ENCODE measurements at regions not wholly inside any gene's neighbourhood (a gene's known extent, or its start where the extent isn't known, plus 50 kb on each side); places are given as distances from the start of the nearest gene placed in this dataset.

DNA sequence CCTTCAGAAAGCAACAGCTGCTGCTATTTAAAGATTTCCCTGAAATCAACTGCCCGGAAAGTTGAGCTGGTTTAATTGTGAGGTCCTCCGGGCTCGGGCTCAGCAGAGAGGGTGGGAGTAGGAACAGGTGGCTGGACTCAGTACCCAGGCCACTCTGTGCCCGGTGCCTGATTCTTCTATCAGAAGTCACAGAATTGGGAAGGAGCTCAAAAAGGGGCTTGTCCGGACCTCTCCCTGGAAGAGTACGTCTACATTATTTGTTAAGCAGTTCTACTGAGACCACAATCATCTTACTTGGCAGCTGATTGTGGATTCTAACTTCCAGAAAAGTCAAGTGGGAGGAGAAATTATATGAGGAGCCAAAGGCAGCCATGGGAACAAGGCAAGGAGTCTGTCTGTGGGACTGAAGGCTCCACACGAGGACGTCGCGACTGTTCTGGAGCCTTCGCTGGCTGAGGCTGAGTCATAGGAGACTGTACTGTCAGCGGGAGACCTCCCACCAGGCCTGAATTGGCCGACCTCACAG lies 91.7 kb upstream of the ANKRD10 start:
- no peak for FAIRE-seq
- peak; percentile 89 to 93 (median 92) for ATAC-seq

DNA sequence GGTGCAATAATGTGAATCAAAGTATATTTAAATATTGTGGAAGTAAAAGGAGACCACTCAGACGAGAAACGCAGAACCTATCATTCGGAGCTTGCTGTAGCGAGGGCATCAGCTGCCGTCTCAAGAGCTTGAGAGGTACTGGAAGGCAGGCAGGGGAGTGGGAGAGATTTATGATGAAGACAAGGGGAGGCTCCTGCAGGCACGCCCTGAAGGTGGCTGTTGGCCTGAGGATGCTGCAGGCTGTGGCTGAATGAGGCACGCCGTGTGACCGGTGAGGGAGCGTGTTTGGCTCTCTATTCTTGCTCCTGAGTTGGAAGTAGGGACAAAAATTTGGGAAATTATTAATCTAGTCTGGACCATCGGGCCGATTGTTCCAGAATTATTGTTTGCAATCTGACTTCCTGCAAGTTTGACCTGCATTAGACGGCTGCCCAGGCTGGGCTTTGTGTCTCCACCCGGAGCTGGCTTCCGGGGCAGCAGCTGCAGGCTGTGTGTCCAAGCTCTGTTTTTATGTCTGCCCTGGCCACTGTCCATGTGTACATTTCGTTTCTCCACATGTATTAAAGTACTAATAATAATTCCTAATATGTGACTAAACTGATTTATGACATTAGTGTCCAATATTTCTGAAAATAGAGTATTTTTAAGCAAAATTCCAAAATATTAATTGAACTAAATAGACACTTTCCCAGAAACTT lies 91.1 kb upstream of the ANKRD10 start:
- no peak overlapping the region for H3K4me3 ChIP-seq
- ATAC-seq (peak; percentile 83 to 93 (median 86)), FAIRE-seq (no peak), DNase-seq (peak; percentile 72 to 87 (median 82))
- intact Hi-C loops (cut with DNase I), result no loop called here
- no peaks in the 10 kb centered on the region for H3K36me3 ChIP-seq
- peak overlapping the region; percentile 62 to 95 (median 82) for H3K27ac ChIP-seq
- peaks cover 19 to 21% (median 19%) of the 10 kb centered on the region in 3 donors for H3K4me1 ChIP-seq
- H3K27me3 ChIP-seq, result no peaks in the 10 kb centered on the region
- WGBS, 2 donors, result 32 to 35% methylated on average over 16 of the region's 16 CpGs
- no peaks in the 10 kb centered on the region for H3K9me3 ChIP-seq
- TF ChIP-seq CTCF (IDR thresholded peaks at IDR 0.05), result no peak

More for the DNA sequence above, 91.7 kb upstream of the ANKRD10 start:
- Histone ChIP-seq H3K27ac (peak overlapping the region; percentile 62 to 95 (median 82)), H3K36me3 (no peaks in the 10 kb centered on the region), H3K27me3 (no peaks in the 10 kb centered on the region), H3K4me1 (peaks cover 19 to 21% (median 19%) of the 10 kb centered on the region in 3 donors), H3K4me3 (no peak overlapping the region), H3K9me3 (no peaks in the 10 kb centered on the region)
- peak; percentile 69 to 90 (median 79) for DNase-seq
- 31 to 36% methylated on average over 13 of the region's 13 CpGs for WGBS, 2 donors
- no peak for TF ChIP-seq CTCF (IDR thresholded peaks at IDR 0.05)
- intact Hi-C loops (cut with DNase I), result no loop called here

DNA sequence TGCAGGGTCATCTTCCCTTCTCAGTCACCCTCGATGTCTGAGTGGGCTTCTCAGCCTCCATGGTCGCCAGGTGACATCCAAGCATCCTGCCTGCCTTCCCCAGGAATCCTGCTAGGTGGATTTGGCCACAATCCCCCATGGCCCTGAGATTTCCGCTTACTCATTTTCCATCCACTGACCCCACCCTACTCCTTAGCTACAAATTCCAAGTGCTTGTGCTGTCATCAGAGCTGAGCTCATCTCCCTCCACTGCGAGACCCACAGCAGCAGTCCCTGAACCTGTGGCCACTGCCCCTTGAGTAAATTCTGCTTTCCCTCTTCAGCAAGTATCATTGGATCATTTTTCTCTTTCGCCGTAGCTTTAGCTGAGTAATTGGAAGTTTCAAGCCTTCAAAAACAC lies 90.5 kb upstream of the ANKRD10 start:
- Histone ChIP-seq H3K4me1 (peaks cover 19 to 21% (median 19%) of the 10 kb centered on the region in 3 donors), H3K27ac (peak overlapping the region; percentile 62 to 95 (median 82)), H3K4me3 (no peak overlapping the region), H3K36me3 (no peaks in the 10 kb centered on the region), H3K9me3 (no peaks in the 10 kb centered on the region), H3K27me3 (no peaks in the 10 kb centered on the region)
- 93 to 97% methylated on average over 6 of the region's 6 CpGs for WGBS, 2 donors
- TF ChIP-seq CTCF (IDR thresholded peaks at IDR 0.05), result no peak
- no peak for DNase-seq
- intact Hi-C loops (cut with DNase I), result no loop called here
- ATAC-seq, result no peak
- no peak for FAIRE-seq

DNA sequence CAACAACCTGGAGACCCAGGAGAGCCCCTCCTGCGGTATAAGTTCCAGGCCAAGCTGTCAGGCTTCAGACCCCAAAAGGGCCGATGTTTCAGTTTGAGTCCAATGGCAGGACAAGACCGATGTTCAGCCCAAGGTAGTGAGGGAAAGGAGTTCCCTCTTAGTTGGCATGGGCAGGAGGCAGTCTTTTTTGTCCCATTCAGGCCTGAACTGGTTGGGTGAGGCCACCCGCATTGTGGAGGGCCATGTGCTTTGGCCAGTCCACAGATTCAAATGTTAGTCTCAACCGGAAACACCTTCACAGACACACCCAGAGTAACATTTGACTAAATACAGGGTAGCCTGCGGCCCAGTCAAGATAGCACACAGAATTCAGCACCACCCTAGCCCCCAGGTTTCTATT lies 89.6 kb upstream of the ANKRD10 start:
- Histone ChIP-seq H3K4me3 (no peak overlapping the region), H3K9me3 (no peaks in the 10 kb centered on the region), H3K27ac (peak overlapping the region in 1 of 4 donors; percentile 84), H3K4me1 (peaks cover 19 to 21% (median 19%) of the 10 kb centered on the region in 3 donors), H3K36me3 (no peaks in the 10 kb centered on the region), H3K27me3 (no peaks in the 10 kb centered on the region)
- ATAC-seq, result no peak
- no peak for TF ChIP-seq CTCF (IDR thresholded peaks at IDR 0.05)
- intact Hi-C loops (cut with DNase I), result no loop called here
- no peak for DNase-seq
- FAIRE-seq, result no peak
- WGBS, 2 donors, result 82 to 90% methylated on average over 6 of the region's 6 CpGs

DNA sequence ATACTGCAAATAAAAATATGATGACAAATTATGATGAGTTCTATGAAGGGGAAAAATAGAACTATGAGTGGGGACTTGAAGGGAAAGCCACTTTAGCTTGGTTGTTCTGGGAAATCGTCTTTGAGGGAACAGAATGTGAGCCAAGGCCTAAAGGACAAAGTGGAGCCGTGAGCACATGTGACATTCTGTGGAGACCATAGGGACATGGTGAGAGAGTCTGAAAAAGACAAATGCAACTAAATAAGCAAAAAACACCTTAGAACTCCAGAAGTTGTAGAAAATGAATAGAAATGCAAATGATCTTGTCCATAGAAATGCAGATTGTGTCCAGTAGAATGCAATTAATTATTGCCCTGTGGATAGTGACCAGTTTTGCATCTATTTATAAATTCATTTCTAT lies 86.8 kb upstream of the ANKRD10 start:
- no peaks in the 10 kb centered on the region for H3K27me3 ChIP-seq
- FAIRE-seq, result no peak
- no peaks in the 10 kb centered on the region for H3K9me3 ChIP-seq
- 88 to 95% methylated on average over 2 of the region's 2 CpGs for WGBS, 2 donors
- no peak overlapping the region for H3K27ac ChIP-seq
- intact Hi-C loops (cut with DNase I), result no loop called here
- H3K36me3 ChIP-seq, result no peaks in the 10 kb centered on the region
- no peak for ATAC-seq
- no peak overlapping the region for H3K4me3 ChIP-seq
- no peak for TF ChIP-seq CTCF (IDR thresholded peaks at IDR 0.05)
- DNase-seq, result no peak
- peaks cover 12 to 13% (median 13%) of the 10 kb centered on the region in 3 donors for H3K4me1 ChIP-seq

Measured in pancreas (tissue), 10 donors.